ENCODE measurements at regions not wholly inside any gene's neighbourhood (a gene's known extent, or its start where the extent isn't known, plus 50 kb on each side); places are given as distances from the start of the nearest gene placed in this dataset.

GRCh38 chr2:196344397-196344796 lies 173.0 kb upstream of the STK17B start:
- TF ChIP-seq EZH2 (IDR thresholded peaks at IDR 0.05) (no peak), CBX3 (IDR thresholded peaks at IDR 0.05; ENCODE audit: low read depth) (no peak), EZH2phosphoT487 (IDR thresholded peaks at IDR 0.05; ENCODE audit: borderline replicate concordance) (no peak), CTCF (IDR thresholded peaks at IDR 0.05 in 2 of 3, conservative IDR thresholded peaks at IDR 0.05 in 1 of 3; ENCODE audit: borderline replicate concordance in 1 of 3, insufficient read depth in 1 of 3, low read depth in 2 of 3, low read length in 2 of 3) (no peak), TCF7L2 (IDR thresholded peaks at IDR 0.05; ENCODE audit: borderline replicate concordance, extremely low read depth, insufficient read depth, insufficient read length) (no peak), REST (IDR thresholded peaks at IDR 0.05; ENCODE audit: low read depth) (no peak), POLR2AphosphoS5 (IDR thresholded peaks at IDR 0.05; ENCODE audit: low read depth, low read length) (no peak), ZNF274 (IDR thresholded peaks at IDR 0.05; ENCODE audit: low read depth, low read length) (no peak), POLR2A (IDR thresholded peaks at IDR 0.05; ENCODE audit: borderline replicate concordance, extremely low read depth, insufficient read depth, insufficient read length) (no peak), YY1 (IDR thresholded peaks at IDR 0.05; ENCODE audit: extremely low read depth, insufficient replicate concordance, low read depth, low read length) (no peak), ZBTB33 (IDR thresholded peaks at IDR 0.05; ENCODE audit: extremely low read depth, insufficient replicate concordance, low read length) (no peak)

Data from HCT116 (cell line).